Esophagus muscularis mucosa (tissue), 4 donors: ENCODE measurements at regions not wholly inside any gene's neighbourhood (a gene's known extent, or its start where the extent isn't known, plus 50 kb on each side); places are given as distances from the start of the nearest gene placed in this dataset.

ENCODE experiments used
- DNase-seq: peaks from one replicate; pipeline ENCODE4 v3.0.0-alpha.2; 2017; ENCODE audit errors: extremely low spot score
- H3K27ac ChIP-seq, 4 donors: fragments of 200-600 bp; sonication (generic); replicated peaks in 1 of 4; 1 replicate in 3 of 4; 2 replicates in 1 of 4; pipeline ENCODE4 v1.5.1; 2016 to 2019; ENCODE audit warnings: mild to moderate bottlenecking in 1 of 4
- H3K27me3 ChIP-seq, 4 donors: fragments of 200-600 bp; sonication (generic); one replicate each; pipeline versions ENCODE4 v1.5.1 to v1.6.0; 2016 to 2019
- H3K36me3 ChIP-seq, 4 donors: fragments of 200-600 bp; sonication (generic); one replicate each; pipeline ENCODE4 v1.5.1; 2016 to 2019
- H3K4me1 ChIP-seq, 4 donors: fragments of 200-600 bp; sonication (generic); one replicate each; pipeline ENCODE4 v1.5.1; 2016 to 2019
- H3K4me3 ChIP-seq, 4 donors: fragments of 200-600 bp; sonication (generic); 1 replicate in 2 of 4; 2 replicates in 2 of 4; pipeline ENCODE4 v1.5.1; 2016 to 2019; ENCODE audit warnings: mild to moderate bottlenecking in 4 of 4, moderate library complexity in 1 of 4
- H3K9me3 ChIP-seq, 4 donors: fragments of 200-600 bp; sonication (generic); 1 replicate in 3 of 4; 2 replicates in 1 of 4; pipeline ENCODE4 v1.5.1; 2016 to 2019
- CTCF ChIP-seq, 3 experiments: fragments of 200-600 bp in 2 of 3; fragments of 450-650 bp in 1 of 3; sonication (generic) in 2 of 3; IDR thresholded peaks; one replicate each; pipeline ENCODE4 v1.5.1; 2017 to 2019; ENCODE audit warnings: antibody characterized with exemption in 3 of 3, mild to moderate bottlenecking in 2 of 3, moderate library complexity in 1 of 3
- EP300 ChIP-seq: sonication (generic); formaldehyde crosslinking; IDR thresholded peaks from one replicate; pipeline ENCODE4 v1.6.1; 2017; ENCODE audit warnings: antibody characterized with exemption
- POLR2A ChIP-seq: fragments of 450-650 bp; IDR thresholded peaks from one replicate; pipeline ENCODE4 v1.6.1; 2017; ENCODE audit warnings: antibody characterized with exemption, moderate library complexity, mild to moderate bottlenecking, low read depth
- POLR2AphosphoS5 ChIP-seq, 2 donors: sonication (generic); formaldehyde crosslinking; IDR thresholded peaks; one replicate each; pipeline ENCODE4 v1.6.1; 2017; ENCODE audit warnings: antibody characterized with exemption in 2 of 2
- WGBS: methylation state at CpG from one replicate; pipeline ENCODE4 v1.1.5; 2018; 5-methylcytosine and 5-hydroxymethylcytosine counted together
- intact Hi-C: fragments of 100-400 bp; cut with DNase I; formaldehyde crosslinking; loops from one replicate; pipeline ENCODE4 v1.15.1; 2023

GRCh38 chr12:42789808-42790760 is 200.5 kb upstream of the PRICKLE1 start:
- no peaks in the 10 kb centered on the region for H3K4me1 ChIP-seq
- no peaks in the 10 kb centered on the region for H3K36me3 ChIP-seq
- no peaks in the 10 kb centered on the region for H3K9me3 ChIP-seq
- TF ChIP-seq EP300 (no peak), POLR2AphosphoS5 (IDR thresholded peaks at IDR 0.05) (no peak)
- H3K27me3 ChIP-seq: no peaks in the 10 kb centered on the region
- DNase-seq: no peak
- intact Hi-C loops: no loop called here
- WGBS: 83% methylated on average over 15 of the region's 15 CpGs
- H3K27ac ChIP-seq: no peak overlapping the region
- no peak overlapping the region for H3K4me3 ChIP-seq

- intact Hi-C loops: no loop called here
- H3K4me1 ChIP-seq: no peaks in the 10 kb centered on the region
- TF ChIP-seq POLR2AphosphoS5 (IDR thresholded peaks at IDR 0.05) (no peak), EP300 (no peak), CTCF (IDR thresholded peaks at IDR 0.05) (no peak), POLR2A (no peak)
- no peaks in the 10 kb centered on the region for H3K36me3 ChIP-seq
- WGBS: 55% methylated on average over 5 of the region's 5 CpGs
- no peaks in the 10 kb centered on the region for H3K9me3 ChIP-seq
- no peak overlapping the region for H3K4me3 ChIP-seq
- no peak overlapping the region for H3K27ac ChIP-seq
- no peak for DNase-seq
- no peaks in the 10 kb centered on the region for H3K27me3 ChIP-seq
These were observed 197.0 kb upstream of the PRICKLE1 start for GRCh38 chr12:42786400-42787148.

GRCh38 chr12:42785944-42786343 is 196.4 kb upstream of the PRICKLE1 start:
- H3K4me1 ChIP-seq: peaks cover 0 to 4% (median under 1%) of the 10 kb centered on the region in 4 donors
- DNase-seq: no peak
- no peak overlapping the region for H3K4me3 ChIP-seq
- no peak overlapping the region for H3K27ac ChIP-seq
- H3K36me3 ChIP-seq: no peaks in the 10 kb centered on the region
- intact Hi-C loops: no loop called here
- no peaks in the 10 kb centered on the region for H3K9me3 ChIP-seq
- H3K27me3 ChIP-seq: no peaks in the 10 kb centered on the region
- TF ChIP-seq POLR2A (no peak), EP300 (no peak), POLR2AphosphoS5 (IDR thresholded peaks at IDR 0.05) (no peak), CTCF (IDR thresholded peaks at IDR 0.05) (no peak)
- 84% methylated on average over 2 of the region's 2 CpGs for WGBS

- no peaks in the 10 kb centered on the region for H3K27me3 ChIP-seq
- peaks cover 5 to 17% (median 12%) of the 10 kb centered on the region in 4 donors for H3K4me1 ChIP-seq
- DNase-seq: no peak
- H3K4me3 ChIP-seq: no peak overlapping the region
- H3K36me3 ChIP-seq: no peaks in the 10 kb centered on the region
- H3K27ac ChIP-seq: no peak overlapping the region
- no peaks in the 10 kb centered on the region for H3K9me3 ChIP-seq
- TF ChIP-seq EP300 (no peak), POLR2AphosphoS5 (IDR thresholded peaks at IDR 0.05) (no peak)
- WGBS: 64% methylated on average over 1 of the region's 1 CpG
- intact Hi-C loops: no loop called here
These were observed 191.1 kb upstream of the PRICKLE1 start for GRCh38 chr12:42780671-42781070.

- 81% methylated on average over 7 of the region's 7 CpGs for WGBS
- no peaks in the 10 kb centered on the region for H3K36me3 ChIP-seq
- peaks cover 5 to 17% (median 12%) of the 10 kb centered on the region in 4 donors for H3K4me1 ChIP-seq
- intact Hi-C loops: no loop called here
- DNase-seq: no peak
- no peaks in the 10 kb centered on the region for H3K9me3 ChIP-seq
- no peaks in the 10 kb centered on the region for H3K27me3 ChIP-seq
- H3K4me3 ChIP-seq: no peak overlapping the region
- TF ChIP-seq POLR2AphosphoS5 (IDR thresholded peaks at IDR 0.05) (no peak), CTCF (IDR thresholded peaks at IDR 0.05) (no peak), POLR2A (no peak), EP300 (no peak)
- no peak overlapping the region for H3K27ac ChIP-seq
These were observed 189.8 kb upstream of the PRICKLE1 start for GRCh38 chr12:42779186-42779859.
